SK-N-MC (cell line): ENCODE measurements at regions not wholly inside any gene's neighbourhood (a gene's known extent, or its start where the extent isn't known, plus 50 kb on each side); places are given as distances from the start of the nearest gene placed in this dataset.

Source experiments
- EZH2 ChIP-seq: fragments of 200-600 bp; sonication (generic); IDR thresholded peaks from one replicate; pipeline ENCODE4 v1.6.1; 2017; ENCODE audit warnings: antibody characterized with exemption
- FOXP2 ChIP-seq: optimal IDR thresholded peaks from 2 replicates; pipeline ENCODE3; 2011; ENCODE audit warnings: mild to moderate bottlenecking, moderate library complexity; ENCODE audit not compliant: insufficient read depth; ENCODE audit errors: extremely low read length, control extremely low read depth
- POLR2AphosphoS5 ChIP-seq: IDR thresholded peaks from 2 replicates; pipeline ENCODE4 v1.6.1; 2012; ENCODE audit warnings: mild to moderate bottlenecking, low read depth, low read length, borderline replicate concordance

DNA sequence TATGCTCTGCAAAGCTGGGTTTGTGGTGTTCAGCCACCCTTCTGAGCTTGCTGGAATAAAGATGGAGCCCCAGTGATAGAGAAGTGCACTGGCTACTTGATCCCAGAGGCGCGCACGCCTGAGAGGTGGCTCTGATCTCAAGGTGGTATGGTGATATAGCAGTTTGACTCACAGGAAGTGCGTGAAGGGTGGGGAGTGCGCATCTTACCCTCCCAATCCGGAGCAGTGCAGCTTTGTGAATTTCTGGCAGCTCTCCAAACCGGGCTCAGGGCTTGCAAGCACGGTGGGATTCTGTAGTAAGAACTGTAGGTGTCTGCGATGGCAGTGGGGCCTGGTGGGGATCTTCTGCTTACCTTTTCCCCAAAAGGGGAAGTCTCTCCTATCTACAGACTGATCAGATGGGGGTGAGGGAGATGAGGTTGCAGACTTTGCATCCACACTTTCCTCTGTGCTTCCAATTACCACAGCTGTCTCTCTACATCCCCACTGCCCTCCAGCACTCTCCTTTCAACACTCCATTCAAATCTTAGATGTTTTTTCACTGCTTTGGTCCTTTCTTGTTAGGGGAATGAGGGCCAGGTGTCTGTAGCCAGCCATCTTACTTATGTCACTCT lies 197.4 kb upstream of the SLC38A2 start:
- TF ChIP-seq EZH2 = no peak
- no peak for TF ChIP-seq POLR2AphosphoS5
- no peak for TF ChIP-seq FOXP2
